HCT116 (cell line): ENCODE measurements at regions not wholly inside any gene's neighbourhood (a gene's known extent, or its start where the extent isn't known, plus 50 kb on each side); places are given as distances from the start of the nearest gene placed in this dataset.

Experiments used
- ATAC-seq: fragments of 200-7000 bp; cut with Tn5 transposase; 2 replicates; pipeline ENCODE4 v1.9.1; 2020; ENCODE audit warnings: mild to moderate bottlenecking, moderate library complexity
- BruUV-seq: library from RNA; stranded (reverse); fragments of 400-500 nt; replicated peaks from 2 replicates; lab custom pipeline; 2021; lab: Mats Ljungman, UMichigan
- CTCF ChIA-PET: fragments of 300-600 bp; sonication (Branson Sonifier 250); formaldehyde crosslinking; loops from one replicate; lab custom pipeline; 2021; ENCODE audit warnings: antibody characterized with exemption; lab: Charles Lee
- POLR2A ChIA-PET: fragments of 300-600, 350-600 bp; sonication (Branson Sonifier 250); formaldehyde crosslinking; loops from one replicate; lab custom pipeline; 2021; ENCODE audit warnings: antibody characterized with exemption; lab: Charles Lee
- RAD21 ChIA-PET, 2 experiments: fragments of 300-600 bp; sonication (Branson Sonifier 250); formaldehyde crosslinking; loops; one replicate each; lab custom pipeline; 2023; ENCODE audit warnings: low total read pairs in 2 of 2; ENCODE audit not compliant: uncharacterized antibody in 2 of 2, unreplicated experiment in 2 of 2, low non-redundant PET in 1 of 2; lab: Charles Lee
- DNase-seq: peaks from one replicate; pipeline ENCODE4 v3.0.0-alpha.2; 2010; ENCODE audit warnings: low read depth, low spot score
- H2AFZ ChIP-seq: fragments of 200-600 bp; shearing (Covaris generic), sonication (generic); 2 replicates; pipeline ENCODE4 v1.6.1; 2017; ENCODE audit warnings: low read depth, mixed run types, mixed read lengths, antibody characterized with exemption, low read length; ENCODE audit not compliant: poor library complexity, severe bottlenecking
- H3K27ac ChIP-seq: 2 replicates; pipeline ENCODE4 v1.5.1; 2012; ENCODE audit warnings: low read depth, low read length
- H3K27me3 ChIP-seq: fragments of 200-600 bp; sonication (generic); 2 replicates; pipeline ENCODE4 v1.6.1; 2016; ENCODE audit warnings: mixed run types, low read length, mixed read lengths; ENCODE audit not compliant: insufficient read depth
- H3K36me3 ChIP-seq, 2 experiments: fragments of 200-500 bp in 1 of 2; fragments of 200-600 bp in 1 of 2; sonication (Bioruptor generic) in 1 of 2; sonication (generic) in 1 of 2; 2 replicates each; pipeline versions ENCODE4 v1.5.1 to v1.6.1; 2014 to 2016; ENCODE audit warnings: low read length in 2 of 2, inconsistent platforms in 1 of 2, mixed read lengths in 1 of 2, mixed run types in 1 of 2; ENCODE audit not compliant: insufficient read depth in 2 of 2, control insufficient read depth in 1 of 2
- H3K4me1 ChIP-seq, 2 experiments: fragments of 200-600 bp in 1 of 2; sonication (generic) in 1 of 2; 2 replicates each; pipeline versions ENCODE4 v1.5.1 to v1.6.1; 2012 to 2017; ENCODE audit warnings: low read length in 2 of 2, inconsistent platforms in 1 of 2, mild to moderate bottlenecking in 1 of 2, mixed read lengths in 1 of 2, mixed run types in 1 of 2, moderate library complexity in 1 of 2; ENCODE audit not compliant: insufficient read depth in 2 of 2, control insufficient read depth in 1 of 2
- H3K4me2 ChIP-seq: fragments of 200-600 bp; sonication (generic); 2 replicates; pipeline ENCODE4 v1.6.1; 2017; ENCODE audit warnings: mixed run types, low read length, mixed read lengths
- H3K4me3 ChIP-seq, 2 experiments: fragments of 200-600 bp in 1 of 2; sonication (generic) in 1 of 2; replicated peaks in 1 of 2; 2 replicates each; pipeline ENCODE4 v1.5.1; 2011 to 2016; ENCODE audit warnings: low read length in 2 of 2, control low read depth in 1 of 2, low read depth in 1 of 2, mild to moderate bottlenecking in 1 of 2, mixed read lengths in 1 of 2, mixed run types in 1 of 2
- H3K79me2 ChIP-seq: fragments of 200-600 bp; sonication (generic); 2 replicates; pipeline ENCODE4 v1.6.1; 2017; ENCODE audit warnings: mild to moderate bottlenecking, mixed run types, low read length, moderate library complexity, mixed read lengths; ENCODE audit not compliant: insufficient read depth
- H3K9ac ChIP-seq: fragments of 200-600 bp; sonication (generic); 2 replicates; pipeline ENCODE4 v1.6.1; 2016; ENCODE audit warnings: low read length, mixed read lengths
- H3K9me2 ChIP-seq: fragments of 200-600 bp; sonication (generic), shearing (Covaris generic); 2 replicates; pipeline ENCODE4 v1.6.1; 2017; ENCODE audit warnings: mixed run types, mild to moderate bottlenecking, moderate library complexity; ENCODE audit not compliant: insufficient read depth
- H3K9me3 ChIP-seq, 2 experiments: fragments of 200-500 bp in 1 of 2; fragments of 200-600 bp in 1 of 2; sonication (Bioruptor generic) in 1 of 2; sonication (generic) in 1 of 2; 2 replicates each; pipeline ENCODE4 v1.6.1; 2014 to 2017; ENCODE audit warnings: low read length in 2 of 2, mixed read lengths in 2 of 2, inconsistent platforms in 1 of 2, low read depth in 1 of 2, mild to moderate bottlenecking in 1 of 2, mixed run types in 1 of 2, moderate library complexity in 1 of 2; ENCODE audit not compliant: control insufficient read depth in 1 of 2, insufficient read depth in 1 of 2
- H4K20me1 ChIP-seq: fragments of 200-600 bp; sonication (generic), shearing (Covaris generic); 2 replicates; pipeline ENCODE4 v1.6.1; 2017; ENCODE audit warnings: mixed run types, mild to moderate bottlenecking, moderate library complexity; ENCODE audit not compliant: insufficient read depth
- CBX3 ChIP-seq: IDR thresholded peaks from 2 replicates; pipeline ENCODE4 v1.6.1; 2012; ENCODE audit warnings: low read depth
- ELF1 ChIP-seq: IDR thresholded peaks from 2 replicates; pipeline ENCODE4 v1.6.1; 2012; ENCODE audit warnings: low read depth, borderline replicate concordance
- EZH2phosphoT487 ChIP-seq: fragments of 200-600 bp; IDR thresholded peaks from 2 replicates; pipeline ENCODE4 v1.6.1; 2018; ENCODE audit warnings: antibody characterized with exemption, borderline replicate concordance
- FOSL1 ChIP-seq: IDR thresholded peaks from 2 replicates; pipeline ENCODE4 v1.6.1; 2012; ENCODE audit warnings: low read depth
- JUND ChIP-seq: IDR thresholded peaks from 2 replicates; pipeline ENCODE4 v1.6.1; 2012
- POLR2A ChIP-seq: IDR thresholded peaks from 2 replicates; pipeline ENCODE4 v1.7.0; 2011; ENCODE audit warnings: borderline replicate concordance; ENCODE audit not compliant: insufficient read depth, insufficient read length; ENCODE audit errors: extremely low read depth
- POLR2AphosphoS5 ChIP-seq: IDR thresholded peaks from 2 replicates; pipeline ENCODE4 v1.6.1; 2011; ENCODE audit warnings: mild to moderate bottlenecking, low read depth, low read length, moderate library complexity
- REST ChIP-seq: IDR thresholded peaks from 2 replicates; pipeline ENCODE4 v1.6.1; 2012; ENCODE audit warnings: low read depth
- SIN3A ChIP-seq: IDR thresholded peaks from 2 replicates; pipeline ENCODE4 v1.6.1; 2012; ENCODE audit warnings: low read depth
- TCF7L2 ChIP-seq: IDR thresholded peaks from 2 replicates; pipeline ENCODE4 v1.7.0; 2011; ENCODE audit warnings: borderline replicate concordance, inconsistent platforms; ENCODE audit not compliant: insufficient read depth, insufficient read length; ENCODE audit errors: extremely low read depth
- YY1 ChIP-seq: IDR thresholded peaks from 2 replicates; pipeline ENCODE4 v1.6.1; 2011; ENCODE audit warnings: low read length, low read depth, moderate library complexity, mild to moderate bottlenecking; ENCODE audit not compliant: insufficient replicate concordance; ENCODE audit errors: extremely low read depth
- ZFX ChIP-seq: fragments of 450-650 bp; IDR thresholded peaks from 2 replicates; pipeline ENCODE4 v1.6.1; 2017
- ZNF274 ChIP-seq: fragments of 200-500 bp; sonication (Bioruptor generic); IDR thresholded peaks from 2 replicates; pipeline ENCODE4 v1.6.1; 2014; ENCODE audit warnings: mild to moderate bottlenecking, low read depth, low read length, inconsistent platforms
- intact Hi-C: fragments of 100-400 bp; cut with micrococcal nuclease; formaldehyde crosslinking; loops from 2 replicates; pipeline ENCODE4 v1.10.0; 2022
- TF ChIP-seq, protein P1 (sequence below), 3 experiments: fragments of 200-600 bp in 1 of 3; sonication (generic) in 1 of 3; IDR thresholded peaks in 2 of 3; conservative IDR thresholded peaks in 1 of 3; 2 replicates each; pipeline ENCODE4 v1.5.1; 2012 to 2017; ENCODE audit warnings: low read depth in 2 of 3, low read length in 2 of 3, antibody characterized with exemption in 1 of 3, borderline replicate concordance in 1 of 3, control low read depth in 1 of 3, mild to moderate bottlenecking in 1 of 3, mixed read lengths in 1 of 3, mixed run types in 1 of 3, moderate library complexity in 1 of 3; ENCODE audit not compliant: insufficient read depth in 1 of 3
- TF ChIP-seq, protein P2 (sequence below): IDR thresholded peaks from 2 replicates; pipeline ENCODE4 v1.6.1; 2012

DNA sequence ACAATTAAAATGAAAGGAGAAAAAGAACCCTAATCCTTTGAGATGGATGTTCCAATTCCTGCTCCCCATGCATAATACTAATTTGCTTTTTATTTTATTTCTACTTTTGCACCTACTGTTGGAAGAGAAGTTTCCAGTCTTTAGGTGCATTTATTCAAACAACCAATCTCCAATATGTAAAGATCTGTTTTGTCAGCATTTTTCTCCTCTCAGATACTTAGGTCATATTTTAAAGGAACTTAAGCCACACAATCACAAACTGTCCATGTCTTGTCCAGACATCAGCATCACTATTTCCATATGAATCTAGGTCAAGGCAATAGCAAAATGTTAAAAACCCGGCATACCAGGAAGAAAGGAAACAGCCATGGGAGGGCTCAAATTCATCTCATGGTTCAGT lies 1023.2 kb downstream of the BCL11A start:
- Histone ChIP-seq H3K27me3 (no peaks in the 10 kb centered on the region), H3K4me1 (no peaks in the 10 kb centered on the region)
- DNase-seq: no peak
- TF ChIP-seq POLR2AphosphoS5 (no peak), YY1 (no peak), ELF1 (no peak), CBX3 (no peak), TCF7L2 (no peak)
- TF ChIP-seq, all 23 proteins: peak for 0
- H3K79me2 ChIP-seq: no peaks in the 10 kb centered on the region
- H3K36me3 ChIP-seq: no peaks in the 10 kb centered on the region
- no peak overlapping the region for H2AFZ ChIP-seq
- no peak overlapping the region for H3K9ac ChIP-seq
- intact Hi-C loops: no loop called here
- no peaks in the 10 kb centered on the region for H4K20me1 ChIP-seq
- no peaks in the 10 kb centered on the region for H3K9me2 ChIP-seq
- no TSS peak for BruUV-seq
- POLR2A ChIA-PET: no interaction called here
- CTCF ChIA-PET: no interaction called here
- peaks cover 0 to 8% of the 10 kb centered on the region in 2 experiments; a peak in 2 of 4 replicates for H3K9me3 ChIP-seq
- H3K4me2 ChIP-seq: no peak overlapping the region
- no peak for ATAC-seq
- no peak overlapping the region for H3K4me3 ChIP-seq
- no peak overlapping the region for H3K27ac ChIP-seq
- RAD21 ChIA-PET: no interaction called here

- BruUV-seq: no TSS peak
- POLR2A ChIA-PET: no interaction called here
- TF ChIP-seq, protein P1, sequence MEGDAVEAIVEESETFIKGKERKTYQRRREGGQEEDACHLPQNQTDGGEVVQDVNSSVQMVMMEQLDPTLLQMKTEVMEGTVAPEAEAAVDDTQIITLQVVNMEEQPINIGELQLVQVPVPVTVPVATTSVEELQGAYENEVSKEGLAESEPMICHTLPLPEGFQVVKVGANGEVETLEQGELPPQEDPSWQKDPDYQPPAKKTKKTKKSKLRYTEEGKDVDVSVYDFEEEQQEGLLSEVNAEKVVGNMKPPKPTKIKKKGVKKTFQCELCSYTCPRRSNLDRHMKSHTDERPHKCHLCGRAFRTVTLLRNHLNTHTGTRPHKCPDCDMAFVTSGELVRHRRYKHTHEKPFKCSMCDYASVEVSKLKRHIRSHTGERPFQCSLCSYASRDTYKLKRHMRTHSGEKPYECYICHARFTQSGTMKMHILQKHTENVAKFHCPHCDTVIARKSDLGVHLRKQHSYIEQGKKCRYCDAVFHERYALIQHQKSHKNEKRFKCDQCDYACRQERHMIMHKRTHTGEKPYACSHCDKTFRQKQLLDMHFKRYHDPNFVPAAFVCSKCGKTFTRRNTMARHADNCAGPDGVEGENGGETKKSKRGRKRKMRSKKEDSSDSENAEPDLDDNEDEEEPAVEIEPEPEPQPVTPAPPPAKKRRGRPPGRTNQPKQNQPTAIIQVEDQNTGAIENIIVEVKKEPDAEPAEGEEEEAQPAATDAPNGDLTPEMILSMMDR (IDR thresholded peaks at IDR 0.05 in 2 of 3, conservative IDR thresholded peaks at IDR 0.05 in 1 of 3; ENCODE audit: borderline replicate concordance in 1 of 3, insufficient read depth in 1 of 3, low read depth in 2 of 3, low read length in 2 of 3): no peak
- TF ChIP-seq YY1 (no peak), ZNF274 (no peak), REST (no peak), EZH2phosphoT487 (no peak), JUND (no peak), ZFX (no peak), FOSL1 (no peak), ELF1 (no peak), POLR2A (no peak), SIN3A (no peak), TCF7L2 (no peak)
- TF ChIP-seq, protein P2, sequence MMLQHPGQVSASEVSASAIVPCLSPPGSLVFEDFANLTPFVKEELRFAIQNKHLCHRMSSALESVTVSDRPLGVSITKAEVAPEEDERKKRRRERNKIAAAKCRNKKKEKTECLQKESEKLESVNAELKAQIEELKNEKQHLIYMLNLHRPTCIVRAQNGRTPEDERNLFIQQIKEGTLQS: no peak
These were observed 1023.7 kb downstream of the BCL11A start for GRCh38 chr2:59529726-59530125.

More at GRCh38 chr2:59529726-59530125, 1023.7 kb downstream of the BCL11A start:
- no peak overlapping the region for H3K4me3 ChIP-seq
- no peaks in the 10 kb centered on the region for H3K4me1 ChIP-seq
- H2AFZ ChIP-seq: no peak overlapping the region
- peaks cover 0 to 9% of the 10 kb centered on the region in 2 experiments; a peak in 2 of 4 replicates for H3K9me3 ChIP-seq
- ATAC-seq (no peak), DNase-seq (no peak)
- H3K27me3 ChIP-seq: no peaks in the 10 kb centered on the region
- H3K4me2 ChIP-seq: no peak overlapping the region
- H3K9ac ChIP-seq: no peak overlapping the region
- H4K20me1 ChIP-seq: no peaks in the 10 kb centered on the region
- ChIA-PET CTCF (no interaction called here), RAD21 (no interaction called here)
- H3K27ac ChIP-seq: no peak overlapping the region
- intact Hi-C loops: no loop called here
- H3K79me2 ChIP-seq: no peaks in the 10 kb centered on the region
- H3K9me2 ChIP-seq: no peaks in the 10 kb centered on the region
- H3K36me3 ChIP-seq: no peaks in the 10 kb centered on the region
